ENCODE measurements at regions not wholly inside any gene's neighbourhood (a gene's known extent, or its start where the extent isn't known, plus 50 kb on each side); places are given as distances from the start of the nearest gene placed in this dataset.

DNA sequence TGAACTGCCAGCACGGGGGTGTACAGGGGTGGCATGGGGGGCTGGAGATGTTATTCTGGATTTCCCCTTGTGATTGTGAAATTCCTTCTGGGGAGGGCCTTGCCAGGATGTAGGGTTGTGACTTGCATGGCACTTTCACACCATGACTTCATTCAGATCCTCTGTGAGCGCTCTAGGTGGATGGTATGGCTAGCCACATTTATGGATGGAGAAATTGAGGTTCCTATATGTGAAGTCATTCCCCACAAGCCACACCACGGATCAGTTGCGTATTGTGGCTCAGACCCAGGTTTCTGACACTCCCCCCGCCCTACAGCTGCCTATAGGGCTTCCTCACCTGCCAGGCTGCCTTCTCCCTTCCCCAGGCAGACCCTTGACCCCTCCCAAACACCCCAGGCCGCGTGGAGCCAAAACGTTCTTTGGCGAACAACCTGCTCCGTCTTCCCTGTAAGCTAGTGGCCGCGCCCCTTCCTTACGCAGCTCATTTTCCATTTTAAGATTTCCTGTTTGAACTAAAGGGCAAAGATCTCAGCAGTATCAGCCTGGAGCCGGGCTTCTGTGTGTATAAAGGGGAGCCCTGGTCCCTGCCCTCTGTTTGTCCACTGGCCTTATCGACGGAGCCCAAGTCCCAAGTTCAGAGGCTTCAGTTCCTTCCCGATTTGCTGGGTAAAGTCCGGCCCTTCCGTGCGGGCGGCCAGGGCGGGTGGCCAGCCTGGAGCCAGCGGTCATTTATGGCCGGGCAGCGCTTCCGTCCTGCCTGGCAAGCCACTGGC is 97.8 kb upstream of the KLF4 start:
- Histone ChIP-seq H3K36me3 (no peaks in the 10 kb centered on the region), H3K9ac (ENCODE audit: low read depth in 2 of 2, low read length in 2 of 2) (peak overlapping the region; percentile 28 to 58), H3K4me1 (no peaks in the 10 kb centered on the region), H3K27me3 (no peaks in the 10 kb centered on the region), H3K4me3 (peak overlapping the region; percentile 17), H3K9me3 (no peaks in the 10 kb centered on the region), H3K27ac (peak overlapping the region; percentile 83)
- TF ChIP-seq, protein P1, sequence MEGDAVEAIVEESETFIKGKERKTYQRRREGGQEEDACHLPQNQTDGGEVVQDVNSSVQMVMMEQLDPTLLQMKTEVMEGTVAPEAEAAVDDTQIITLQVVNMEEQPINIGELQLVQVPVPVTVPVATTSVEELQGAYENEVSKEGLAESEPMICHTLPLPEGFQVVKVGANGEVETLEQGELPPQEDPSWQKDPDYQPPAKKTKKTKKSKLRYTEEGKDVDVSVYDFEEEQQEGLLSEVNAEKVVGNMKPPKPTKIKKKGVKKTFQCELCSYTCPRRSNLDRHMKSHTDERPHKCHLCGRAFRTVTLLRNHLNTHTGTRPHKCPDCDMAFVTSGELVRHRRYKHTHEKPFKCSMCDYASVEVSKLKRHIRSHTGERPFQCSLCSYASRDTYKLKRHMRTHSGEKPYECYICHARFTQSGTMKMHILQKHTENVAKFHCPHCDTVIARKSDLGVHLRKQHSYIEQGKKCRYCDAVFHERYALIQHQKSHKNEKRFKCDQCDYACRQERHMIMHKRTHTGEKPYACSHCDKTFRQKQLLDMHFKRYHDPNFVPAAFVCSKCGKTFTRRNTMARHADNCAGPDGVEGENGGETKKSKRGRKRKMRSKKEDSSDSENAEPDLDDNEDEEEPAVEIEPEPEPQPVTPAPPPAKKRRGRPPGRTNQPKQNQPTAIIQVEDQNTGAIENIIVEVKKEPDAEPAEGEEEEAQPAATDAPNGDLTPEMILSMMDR (IDR thresholded peaks at IDR 0.05), result no peak
- peak; percentile 91 for DNase-seq
- intact Hi-C loops (cut with DNase I), result no loop called here

DNA sequence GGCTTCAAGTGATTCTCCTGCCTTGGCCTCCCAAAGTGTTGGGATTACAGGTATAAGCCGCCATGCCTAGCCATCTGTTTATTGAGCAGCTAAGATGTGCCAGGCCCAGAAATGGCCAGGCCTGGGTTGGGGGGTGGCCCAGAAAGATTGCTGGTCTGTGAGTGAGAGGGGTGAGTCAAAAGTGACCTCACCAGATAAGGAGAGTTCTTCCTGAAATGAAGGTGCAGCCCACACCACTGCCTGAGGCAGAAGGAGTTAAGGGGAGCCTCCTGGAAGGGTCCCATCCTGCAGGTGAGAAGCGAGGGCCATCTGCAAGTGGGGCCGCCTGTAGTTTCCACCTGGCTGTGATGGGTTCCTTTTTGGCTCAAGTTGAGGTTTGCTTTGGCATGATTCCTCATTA is 96.9 kb upstream of the KLF4 start:
- no peak overlapping the region for H3K4me3 ChIP-seq
- no peak for DNase-seq
- H3K9me3 ChIP-seq, result no peaks in the 10 kb centered on the region
- no peaks in the 10 kb centered on the region for H3K27me3 ChIP-seq
- TF ChIP-seq, protein P1 (IDR thresholded peaks at IDR 0.05), result no peak
- peak overlapping the region; percentile 83 for H3K27ac ChIP-seq
- no peaks in the 10 kb centered on the region for H3K36me3 ChIP-seq
- H3K4me1 ChIP-seq, result no peaks in the 10 kb centered on the region
- no peak overlapping the region for H3K9ac ChIP-seq (ENCODE audit: low read depth in 2 of 2, low read length in 2 of 2)
- intact Hi-C loops (cut with DNase I), result no loop called here

DNA sequence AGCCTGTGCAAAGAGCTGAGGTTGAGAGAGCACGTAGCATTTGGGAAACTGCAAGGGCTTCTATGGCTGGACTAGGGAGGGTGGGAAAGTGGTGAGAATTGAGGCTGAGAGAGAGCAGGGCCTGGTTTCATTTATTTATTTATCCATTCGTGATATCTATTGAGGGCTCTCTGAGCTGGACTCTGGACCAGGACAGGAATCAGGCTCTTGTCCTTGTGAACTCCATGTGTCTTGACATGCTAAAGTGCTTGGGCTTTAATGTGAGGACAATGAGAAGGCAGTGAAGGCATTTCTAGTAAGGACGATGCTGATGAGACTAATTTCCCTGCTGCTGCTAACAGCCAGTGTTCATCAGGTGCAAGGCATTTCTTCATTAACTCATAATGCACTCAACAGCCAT is 95.9 kb upstream of the KLF4 start:
- no peaks in the 10 kb centered on the region for H3K9me3 ChIP-seq
- no peak overlapping the region for H3K27ac ChIP-seq
- H3K4me3 ChIP-seq, result no peak overlapping the region
- H3K27me3 ChIP-seq, result no peaks in the 10 kb centered on the region
- no peak overlapping the region for H3K9ac ChIP-seq (ENCODE audit: low read depth in 2 of 2, low read length in 2 of 2)
- H3K36me3 ChIP-seq, result no peaks in the 10 kb centered on the region
- H3K4me1 ChIP-seq, result no peaks in the 10 kb centered on the region
- intact Hi-C loops (cut with DNase I), result no loop called here
- TF ChIP-seq, protein P1 (IDR thresholded peaks at IDR 0.05), result no peak
- no peak for DNase-seq

DNA sequence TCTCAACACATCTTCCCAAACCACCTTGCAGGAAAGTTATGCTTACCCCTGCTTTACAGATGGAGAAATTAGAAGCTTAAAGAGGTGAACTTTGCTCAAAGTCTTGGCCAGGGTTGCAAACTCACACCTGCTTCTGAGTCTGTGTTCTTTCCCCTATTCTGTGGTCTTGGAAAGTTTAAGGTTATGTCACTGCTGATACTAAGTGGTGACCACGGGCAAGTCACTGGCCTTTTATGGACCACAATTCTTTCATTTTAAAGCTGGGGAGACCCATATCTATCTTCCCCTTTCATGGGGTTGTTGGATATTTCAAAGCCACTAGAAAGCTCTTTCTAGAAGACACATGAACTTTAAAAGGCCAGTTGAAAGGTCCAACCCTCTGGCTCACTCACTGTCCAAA is 95.4 kb upstream of the KLF4 start:
- Histone ChIP-seq H3K27ac (no peak overlapping the region), H3K4me3 (no peak overlapping the region), H3K27me3 (no peaks in the 10 kb centered on the region), H3K36me3 (no peaks in the 10 kb centered on the region), H3K9me3 (no peaks in the 10 kb centered on the region), H3K4me1 (no peaks in the 10 kb centered on the region), H3K9ac (ENCODE audit: low read depth in 2 of 2, low read length in 2 of 2) (no peak overlapping the region)
- TF ChIP-seq, protein P1 (IDR thresholded peaks at IDR 0.05), result no peak
- intact Hi-C loops (cut with DNase I), result loop anchor here (5.0 kb wide), 1 partner anchor 93 kb away; no protein-coding TSS in a partner anchor
- no peak for DNase-seq

DNA sequence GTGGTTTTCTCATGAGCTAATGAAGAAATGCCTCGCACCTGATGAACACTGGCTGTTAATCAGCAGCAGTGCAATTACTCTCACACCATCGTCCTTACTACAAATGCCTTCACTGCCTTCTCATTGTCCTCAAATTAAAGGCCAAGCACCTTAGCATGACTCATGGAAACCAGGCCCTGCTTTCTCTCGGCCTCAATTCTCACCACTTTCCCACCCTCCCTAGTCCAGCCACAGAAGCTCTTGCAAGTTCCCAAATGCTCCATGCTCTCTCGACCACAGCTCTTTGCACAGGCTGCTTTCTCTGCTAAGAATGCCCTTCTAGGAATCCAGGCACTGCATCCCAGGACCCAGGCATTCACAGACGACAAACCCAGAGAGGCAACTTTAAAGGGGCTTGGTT is 94.6 kb upstream of the KLF4 start:
- H3K27me3 ChIP-seq, result no peaks in the 10 kb centered on the region
- H3K9ac ChIP-seq (ENCODE audit: low read depth in 2 of 2, low read length in 2 of 2), result no peak overlapping the region
- H3K4me3 ChIP-seq, result no peak overlapping the region
- intact Hi-C loops (cut with DNase I), result loop anchor here (5.0 kb wide), 1 partner anchor 92 kb away; no protein-coding TSS in a partner anchor
- H3K9me3 ChIP-seq, result no peaks in the 10 kb centered on the region
- TF ChIP-seq, protein P1 (IDR thresholded peaks at IDR 0.05), result no peak
- no peaks in the 10 kb centered on the region for H3K4me1 ChIP-seq
- no peak overlapping the region for H3K27ac ChIP-seq
- DNase-seq, result no peak
- H3K36me3 ChIP-seq, result no peaks in the 10 kb centered on the region
